ENCODE measurements at regions not wholly inside any gene's neighbourhood (a gene's known extent, or its start where the extent isn't known, plus 50 kb on each side); places are given as distances from the start of the nearest gene placed in this dataset.

GRCh38 chr1:201694608-201695335 is 134.2 kb upstream of the IPO9 start:
- TF ChIP-seq POLR2A (IDR thresholded peaks at IDR 0.05) (no peak), CTCF (IDR thresholded peaks at IDR 0.05) (no peak)

All from right lobe of liver (tissue), 4 donors.